ENCODE measurements at regions not wholly inside any gene's neighbourhood (a gene's known extent, or its start where the extent isn't known, plus 50 kb on each side); places are given as distances from the start of the nearest gene placed in this dataset.

- peak overlapping the region; percentile 90 for H3K4me3 Mint-ChIP-seq
- H3K36me3 Mint-ChIP-seq (ENCODE audit: low read depth) = peaks cover 5% of the 10 kb centered on the region; the same call in 1 of the 2 replicates
- peak overlapping the region; percentile 96 for H3K27ac Mint-ChIP-seq
- no peaks in the 10 kb centered on the region for H3K9me3 Mint-ChIP-seq
- H3K4me1 Mint-ChIP-seq (ENCODE audit: low read depth) = peaks cover 50% of the 10 kb centered on the region
- TF ChIP-seq CTCF (IDR thresholded peaks at IDR 0.05) = no peak
- DNase-seq = no peak
- H3K27me3 Mint-ChIP-seq (ENCODE audit: insufficient read depth) = peaks cover 2% of the 10 kb centered on the region; the same call in 1 of the 2 replicates
Observed at GRCh38 chr3:87088430-87088992, 97.6 kb upstream of the VGLL3 start.

GRCh38 chr3:87084868-87085267 lies 93.9 kb upstream of the VGLL3 start:
- no peak overlapping the region for H3K27ac Mint-ChIP-seq
- no peak for TF ChIP-seq CTCF (IDR thresholded peaks at IDR 0.05)
- H3K4me1 Mint-ChIP-seq (ENCODE audit: low read depth) = peaks cover 43% of the 10 kb centered on the region

GRCh38 chr3:87082796-87083440 lies 92.0 kb upstream of the VGLL3 start:
- Mint-ChIP-seq H3K27me3 (ENCODE audit: insufficient read depth) (no peaks in the 10 kb centered on the region), H3K4me3 (peak overlapping the region; percentile 67), H3K4me1 (ENCODE audit: low read depth) (peaks cover 28% of the 10 kb centered on the region), H3K36me3 (ENCODE audit: low read depth) (no peaks in the 10 kb centered on the region), H3K9me3 (no peaks in the 10 kb centered on the region), H3K27ac (no peak overlapping the region)
- DNase-seq = peak; percentile 59
- peak; percentile 83 for TF ChIP-seq CTCF (IDR thresholded peaks at IDR 0.05)

More at GRCh38 chr3:87084868-87085267, 93.9 kb upstream of the VGLL3 start:
- peaks cover 2% of the 10 kb centered on the region; the same call in 1 of the 2 replicates for H3K27me3 Mint-ChIP-seq (ENCODE audit: insufficient read depth)
- no peak overlapping the region for H3K4me3 Mint-ChIP-seq
- no peaks in the 10 kb centered on the region for H3K9me3 Mint-ChIP-seq
- no peak for DNase-seq
- no peaks in the 10 kb centered on the region for H3K36me3 Mint-ChIP-seq (ENCODE audit: low read depth)

- H3K9me3 Mint-ChIP-seq = no peaks in the 10 kb centered on the region
- H3K27me3 Mint-ChIP-seq (ENCODE audit: insufficient read depth) = no peaks in the 10 kb centered on the region
- no peak for TF ChIP-seq CTCF (IDR thresholded peaks at IDR 0.05)
- no peak for DNase-seq
- H3K27ac Mint-ChIP-seq = peak overlapping the region; percentile 29
- H3K4me1 Mint-ChIP-seq (ENCODE audit: low read depth) = peaks cover 13% of the 10 kb centered on the region
- no peaks in the 10 kb centered on the region for H3K36me3 Mint-ChIP-seq (ENCODE audit: low read depth)
- H3K4me3 Mint-ChIP-seq = no peak overlapping the region
Observed at GRCh38 chr3:87077355-87077754, 86.4 kb upstream of the VGLL3 start.

DNA sequence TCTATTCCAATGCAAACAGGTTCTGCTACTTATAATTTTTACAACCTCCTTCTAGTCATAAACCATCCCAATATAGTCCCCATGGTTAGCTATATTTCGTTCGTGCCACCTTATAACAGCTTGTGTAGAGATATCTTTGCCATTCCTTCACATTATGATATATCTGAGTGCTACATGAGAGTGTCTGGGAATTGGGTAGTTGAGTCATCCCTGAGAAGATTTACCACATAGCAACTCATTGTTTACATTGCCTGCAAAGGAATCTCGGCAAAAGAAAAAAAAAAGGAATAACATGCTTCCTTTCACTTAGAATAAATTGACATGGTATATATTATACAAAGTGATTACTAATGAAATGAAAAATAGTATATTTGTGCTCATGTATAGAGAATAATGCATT lies 86.0 kb upstream of the VGLL3 start:
- Mint-ChIP-seq H3K27me3 (ENCODE audit: insufficient read depth) (no peaks in the 10 kb centered on the region), H3K27ac (peak overlapping the region; percentile 37), H3K9me3 (no peaks in the 10 kb centered on the region), H3K36me3 (ENCODE audit: low read depth) (no peaks in the 10 kb centered on the region), H3K4me1 (ENCODE audit: low read depth) (peaks cover 13% of the 10 kb centered on the region), H3K4me3 (no peak overlapping the region)
- peak; percentile 69 for DNase-seq
- TF ChIP-seq CTCF (IDR thresholded peaks at IDR 0.05) = no peak

Measured in HFFc6 (cell line).